ENCODE measurements at regions not wholly inside any gene's neighbourhood (a gene's known extent, or its start where the extent isn't known, plus 50 kb on each side); places are given as distances from the start of the nearest gene placed in this dataset.

DNA sequence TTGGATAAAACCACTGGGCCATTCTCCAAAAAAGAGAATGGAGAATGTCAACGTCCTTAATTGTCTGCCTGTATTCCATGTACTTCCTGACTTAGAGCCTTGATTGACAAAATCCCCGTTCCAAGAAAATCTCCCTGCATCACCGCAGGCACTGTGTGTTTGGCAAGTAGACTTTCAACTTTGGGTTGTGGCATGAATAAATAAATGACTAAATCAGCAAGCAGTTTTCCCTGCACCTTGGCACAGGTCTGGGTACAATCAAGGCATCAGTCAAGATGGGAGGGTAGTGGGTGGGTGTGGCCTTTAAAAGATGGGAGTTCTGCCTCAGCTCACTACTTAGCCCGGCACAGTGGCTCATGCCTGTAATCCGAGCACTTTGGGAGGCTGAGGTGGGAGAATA lies 248.5 kb upstream of the RPL38 start:
- TF ChIP-seq, protein P1, sequence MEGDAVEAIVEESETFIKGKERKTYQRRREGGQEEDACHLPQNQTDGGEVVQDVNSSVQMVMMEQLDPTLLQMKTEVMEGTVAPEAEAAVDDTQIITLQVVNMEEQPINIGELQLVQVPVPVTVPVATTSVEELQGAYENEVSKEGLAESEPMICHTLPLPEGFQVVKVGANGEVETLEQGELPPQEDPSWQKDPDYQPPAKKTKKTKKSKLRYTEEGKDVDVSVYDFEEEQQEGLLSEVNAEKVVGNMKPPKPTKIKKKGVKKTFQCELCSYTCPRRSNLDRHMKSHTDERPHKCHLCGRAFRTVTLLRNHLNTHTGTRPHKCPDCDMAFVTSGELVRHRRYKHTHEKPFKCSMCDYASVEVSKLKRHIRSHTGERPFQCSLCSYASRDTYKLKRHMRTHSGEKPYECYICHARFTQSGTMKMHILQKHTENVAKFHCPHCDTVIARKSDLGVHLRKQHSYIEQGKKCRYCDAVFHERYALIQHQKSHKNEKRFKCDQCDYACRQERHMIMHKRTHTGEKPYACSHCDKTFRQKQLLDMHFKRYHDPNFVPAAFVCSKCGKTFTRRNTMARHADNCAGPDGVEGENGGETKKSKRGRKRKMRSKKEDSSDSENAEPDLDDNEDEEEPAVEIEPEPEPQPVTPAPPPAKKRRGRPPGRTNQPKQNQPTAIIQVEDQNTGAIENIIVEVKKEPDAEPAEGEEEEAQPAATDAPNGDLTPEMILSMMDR (IDR thresholded peaks at IDR 0.05) = no peak
- no peak for TF ChIP-seq POLR2AphosphoS5 (IDR thresholded peaks at IDR 0.05)
- no peak for TF ChIP-seq POLR2A (IDR thresholded peaks at IDR 0.05)
